Naive thymus-derived CD4-positive, alpha-beta T cell (primary cell): ENCODE measurements at regions not wholly inside any gene's neighbourhood (a gene's known extent, or its start where the extent isn't known, plus 50 kb on each side); places are given as distances from the start of the nearest gene placed in this dataset.

Source experiments
- ATAC-seq: fragments of 150-1000 bp; cut with Tn5 transposase; 2 replicates; pipeline ENCODE4 v1.10.0; 2021; ENCODE audit warnings: mild to moderate bottlenecking, moderate library complexity
- CTCF ChIA-PET: fragments of 350-600 bp; sonication (Branson Sonifier 250); formaldehyde crosslinking; loops from one replicate; lab custom pipeline; 2021; ENCODE audit warnings: antibody characterized with exemption; lab: Charles Lee
- POLR2A ChIA-PET: fragments of 350-600 bp; sonication (Branson Sonifier 250); formaldehyde crosslinking; loops from one replicate; lab custom pipeline; 2021; ENCODE audit warnings: antibody characterized with exemption, inconsistent platforms; lab: Charles Lee
- DNase-seq, 9 donors: peaks; one replicate each; pipeline versions ENCODE4 v3.0.0 to v3.0.0-alpha.2; 2020 to 2022; ENCODE audit warnings: mixed read lengths in 1 of 9
- H3K27ac ChIP-seq: one replicate; pipeline ENCODE4 v1.7.0; 2013; ENCODE audit warnings: mild to moderate bottlenecking, low read depth, low read length, moderate library complexity
- H3K27me3 ChIP-seq, 2 donors: one replicate each; pipeline ENCODE4 v1.7.0; 2013; ENCODE audit warnings: low read length in 2 of 2, mild to moderate bottlenecking in 2 of 2, moderate library complexity in 2 of 2; ENCODE audit not compliant: control insufficient read depth in 2 of 2, insufficient read depth in 2 of 2
- H3K36me3 ChIP-seq, 3 experiments: 1 replicate in 2 of 3; 2 replicates in 1 of 3; pipeline ENCODE4 v1.7.0; 2013; ENCODE audit warnings: low read length in 3 of 3, mild to moderate bottlenecking in 3 of 3, moderate library complexity in 1 of 3; ENCODE audit not compliant: insufficient read depth in 3 of 3, control insufficient read depth in 2 of 3
- H3K4me1 ChIP-seq, 2 donors: one replicate each; pipeline ENCODE4 v1.7.0; 2013; ENCODE audit warnings: low read length in 2 of 2, mild to moderate bottlenecking in 2 of 2, moderate library complexity in 1 of 2; ENCODE audit not compliant: control insufficient read depth in 2 of 2, insufficient read depth in 2 of 2
- H3K4me3 ChIP-seq: 2 replicates; pipeline ENCODE4 v1.7.0; 2013; ENCODE audit warnings: mild to moderate bottlenecking, low read length
- H3K9me3 ChIP-seq, 3 experiments: 1 replicate in 2 of 3; 2 replicates in 1 of 3; pipeline ENCODE4 v1.7.0; 2013; ENCODE audit warnings: low read length in 3 of 3; ENCODE audit not compliant: control insufficient read depth in 2 of 3
- H3K27ac Mint-ChIP-seq, 9 donors: one replicate each; pipeline ENCODE4 v1.8.0; 2020 to 2022; ENCODE audit warnings: mixed read lengths in 9 of 9, mild to moderate bottlenecking in 8 of 9, moderate library complexity in 5 of 9, inconsistent platforms in 2 of 9
- H3K27me3 Mint-ChIP-seq, 5 donors: one replicate each; pipeline ENCODE4 v1.8.0; 2021 to 2022; ENCODE audit warnings: mixed read lengths in 5 of 5, mild to moderate bottlenecking in 1 of 5
- H3K36me3 Mint-ChIP-seq, 5 donors: one replicate each; pipeline ENCODE4 v1.8.0; 2020 to 2022; ENCODE audit warnings: mixed read lengths in 5 of 5, mild to moderate bottlenecking in 3 of 5, inconsistent platforms in 1 of 5
- H3K4me1 Mint-ChIP-seq, 7 donors: one replicate each; pipeline ENCODE4 v1.8.0; 2020 to 2022; ENCODE audit warnings: mixed read lengths in 7 of 7, mild to moderate bottlenecking in 3 of 7, inconsistent platforms in 1 of 7
- H3K4me3 Mint-ChIP-seq, 10 donors: one replicate each; pipeline ENCODE4 v1.8.0; 2020 to 2022; ENCODE audit warnings: mild to moderate bottlenecking in 10 of 10, mixed read lengths in 10 of 10, moderate library complexity in 6 of 10, inconsistent platforms in 2 of 10
- H3K9me3 Mint-ChIP-seq, 11 donors: one replicate each; pipeline ENCODE4 v1.8.0; 2020 to 2022; ENCODE audit warnings: mixed read lengths in 11 of 11, mild to moderate bottlenecking in 4 of 11, inconsistent platforms in 1 of 11, moderate library complexity in 1 of 11
- intact Hi-C, 2 donors: fragments of 100-400 bp; cut with micrococcal nuclease; formaldehyde crosslinking; loops; one replicate each; pipeline ENCODE4 v1.15.1; 2023

DNA sequence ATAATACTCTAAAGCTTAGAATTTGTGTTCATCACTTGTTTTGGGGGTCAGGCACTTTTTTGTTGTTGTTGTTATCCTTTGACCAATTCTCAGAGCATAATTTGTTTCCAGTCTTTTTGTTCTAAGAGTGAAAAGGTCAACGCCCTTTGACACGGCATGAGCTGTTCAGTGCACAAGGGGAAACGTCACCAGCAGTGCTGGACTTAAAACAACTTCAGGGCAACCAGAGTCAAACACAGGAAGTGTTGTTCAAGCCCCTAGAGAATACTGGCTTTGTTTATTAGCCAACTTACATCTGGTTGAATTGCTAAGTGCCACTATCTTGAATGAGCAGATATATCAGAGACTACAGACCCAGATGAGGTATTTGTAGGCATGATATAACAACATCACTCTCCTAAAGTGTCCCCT is 368.9 kb downstream of the TMEM161B start:
- Mint-ChIP-seq H3K4me3 (no peak overlapping the region), H3K4me1 (no peaks in the 10 kb centered on the region), H3K9me3 (peaks cover 0 to 7% (median 0%) of the 10 kb centered on the region in 11 donors), H3K36me3 (no peaks in the 10 kb centered on the region), H3K27ac (no peak overlapping the region), H3K27me3 (peaks cover 0 to 7% (median 0%) of the 10 kb centered on the region in 5 donors)
- no peak for ATAC-seq
- H3K4me1 ChIP-seq: no peaks in the 10 kb centered on the region
- intact Hi-C loops: no loop called here
- no peak overlapping the region for H3K27ac ChIP-seq
- POLR2A ChIA-PET: no interaction called here
- H3K9me3 ChIP-seq: no peaks in the 10 kb centered on the region
- CTCF ChIA-PET: no interaction called here
- DNase-seq: no peak
- H3K36me3 ChIP-seq: no peaks in the 10 kb centered on the region
- H3K27me3 ChIP-seq: no peaks in the 10 kb centered on the region
- no peak overlapping the region for H3K4me3 ChIP-seq

- no peak for DNase-seq
- Histone ChIP-seq H3K4me3 (no peak overlapping the region), H3K9me3 (no peaks in the 10 kb centered on the region), H3K27me3 (no peaks in the 10 kb centered on the region), H3K27ac (no peak overlapping the region), H3K36me3 (no peaks in the 10 kb centered on the region), H3K4me1 (no peaks in the 10 kb centered on the region)
- Mint-ChIP-seq H3K27ac (no peak overlapping the region), H3K4me1 (no peaks in the 10 kb centered on the region), H3K27me3 (peaks cover 0 to 7% (median 0%) of the 10 kb centered on the region in 5 donors), H3K4me3 (no peak overlapping the region), H3K9me3 (peaks cover 0 to 8% (median 0%) of the 10 kb centered on the region in 11 donors), H3K36me3 (no peaks in the 10 kb centered on the region)
- ATAC-seq: no peak
- CTCF ChIA-PET: no interaction called here
- intact Hi-C loops: no loop called here
- POLR2A ChIA-PET: no interaction called here
Observed at GRCh38 chr5:87899208-87899661, 369.4 kb downstream of the TMEM161B start.

DNA sequence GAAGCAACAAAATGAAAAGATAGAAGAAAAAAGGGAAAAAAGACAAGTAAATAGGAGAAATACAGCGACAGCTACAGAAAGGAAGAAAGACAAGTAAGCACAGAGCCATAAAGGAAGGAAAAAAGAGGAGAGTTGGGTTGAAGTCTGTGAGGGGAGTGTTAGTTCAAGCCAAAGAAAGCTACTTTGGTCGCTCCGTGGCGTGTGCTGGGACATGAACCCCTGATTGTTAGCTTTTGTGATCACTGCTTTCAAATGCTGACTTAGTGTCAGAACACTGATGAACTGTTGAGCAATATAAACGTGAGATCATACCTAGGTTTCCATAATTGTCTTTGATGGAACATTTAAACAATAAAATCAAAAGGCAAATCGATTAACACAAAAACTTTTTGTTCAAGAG is 370.1 kb downstream of the TMEM161B start:
- DNase-seq (no peak), ATAC-seq (no peak)
- Histone ChIP-seq H3K27ac (no peak overlapping the region), H3K9me3 (no peaks in the 10 kb centered on the region), H3K4me1 (no peaks in the 10 kb centered on the region), H3K36me3 (no peaks in the 10 kb centered on the region), H3K27me3 (no peaks in the 10 kb centered on the region), H3K4me3 (no peak overlapping the region)
- ChIA-PET CTCF (no interaction called here), POLR2A (no interaction called here)
- Mint-ChIP-seq H3K36me3 (no peaks in the 10 kb centered on the region), H3K4me3 (no peak overlapping the region), H3K4me1 (no peaks in the 10 kb centered on the region), H3K9me3 (peaks cover 0 to 14% (median 3%) of the 10 kb centered on the region in 11 donors), H3K27ac (no peak overlapping the region), H3K27me3 (peaks cover 0 to 11% (median 0%) of the 10 kb centered on the region in 5 donors)
- intact Hi-C loops: no loop called here

DNA sequence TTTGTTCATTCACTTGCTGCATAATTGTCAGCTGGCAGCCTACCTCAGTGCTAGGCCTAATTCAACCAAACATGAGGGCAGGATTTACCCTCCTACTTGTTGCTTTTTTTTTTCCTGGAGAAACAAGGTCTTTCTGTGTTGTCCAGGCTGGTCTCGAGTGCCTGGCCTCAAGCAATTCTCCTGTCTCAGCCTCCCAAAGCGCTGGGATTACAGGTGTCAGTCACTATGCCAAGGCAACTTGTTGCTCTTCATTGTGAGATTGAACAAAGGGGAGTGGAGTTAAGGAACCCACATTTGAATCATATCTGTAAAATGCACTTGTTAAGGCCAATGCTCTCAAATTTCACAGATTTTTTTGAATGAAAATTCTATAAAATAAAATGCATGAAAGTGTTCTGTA is 380.5 kb downstream of the TMEM161B start:
- no peak for ATAC-seq
- intact Hi-C loops: no loop called here
- no peak overlapping the region for H3K4me3 ChIP-seq
- no peak for DNase-seq
- H3K9me3 ChIP-seq: no peaks in the 10 kb centered on the region
- Mint-ChIP-seq H3K36me3 (no peaks in the 10 kb centered on the region), H3K27me3 (peaks cover 0 to 5% (median 0%) of the 10 kb centered on the region in 5 donors), H3K4me3 (no peak overlapping the region), H3K9me3 (peaks cover 0 to 6% (median 0%) of the 10 kb centered on the region in 11 donors), H3K27ac (no peak overlapping the region), H3K4me1 (no peaks in the 10 kb centered on the region)
- ChIA-PET CTCF (no interaction called here), POLR2A (no interaction called here)
- H3K36me3 ChIP-seq: no peaks in the 10 kb centered on the region
- H3K4me1 ChIP-seq: no peaks in the 10 kb centered on the region
- no peak overlapping the region for H3K27ac ChIP-seq
- H3K27me3 ChIP-seq: peaks cover 0 to 3% of the 10 kb centered on the region in 2 donors

GRCh38 chr5:87887247-87887646 is 381.4 kb downstream of the TMEM161B start:
- Mint-ChIP-seq H3K27ac (no peak overlapping the region), H3K36me3 (no peaks in the 10 kb centered on the region), H3K4me3 (no peak overlapping the region), H3K4me1 (no peaks in the 10 kb centered on the region), H3K27me3 (peaks cover 0 to 5% (median 0%) of the 10 kb centered on the region in 5 donors), H3K9me3 (peaks cover 0 to 8% (median 3%) of the 10 kb centered on the region in 11 donors)
- no peaks in the 10 kb centered on the region for H3K4me1 ChIP-seq
- ChIA-PET POLR2A (no interaction called here), CTCF (no interaction called here)
- H3K27ac ChIP-seq: no peak overlapping the region
- no peak for ATAC-seq
- no peaks in the 10 kb centered on the region for H3K9me3 ChIP-seq
- H3K4me3 ChIP-seq: no peak overlapping the region
- intact Hi-C loops: no loop called here
- no peaks in the 10 kb centered on the region for H3K36me3 ChIP-seq
- no peak for DNase-seq
- peaks cover 0 to 3% of the 10 kb centered on the region in 2 donors for H3K27me3 ChIP-seq

DNA sequence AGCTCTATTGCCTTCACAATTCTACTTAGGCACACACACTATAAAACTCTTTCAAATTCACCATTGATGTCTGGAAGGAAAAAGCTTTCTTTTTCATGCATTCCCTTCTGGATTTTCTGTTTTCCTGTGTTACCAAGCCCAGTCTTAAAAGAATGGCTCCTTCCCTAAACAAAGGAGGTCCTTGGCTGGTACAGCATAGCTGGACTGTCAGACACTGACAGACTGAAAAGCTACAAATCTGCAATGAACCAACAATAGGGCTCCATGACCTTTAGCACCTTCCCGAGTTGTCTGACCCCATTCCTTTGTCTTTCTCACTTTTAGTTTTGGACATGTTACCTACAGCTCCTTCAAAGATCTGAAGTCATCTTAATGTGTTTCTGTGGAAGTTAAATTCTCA is 382.5 kb downstream of the TMEM161B start:
- CTCF ChIA-PET: no interaction called here

GRCh38 chr5:87885758-87886157 is 382.9 kb downstream of the TMEM161B start:
- Histone ChIP-seq H3K9me3 (no peaks in the 10 kb centered on the region), H3K27ac (no peak overlapping the region), H3K36me3 (no peaks in the 10 kb centered on the region), H3K4me1 (no peaks in the 10 kb centered on the region), H3K4me3 (no peak overlapping the region), H3K27me3 (peaks cover 0 to under 1% of the 10 kb centered on the region in 2 donors)
- POLR2A ChIA-PET: no interaction called here
- Mint-ChIP-seq H3K4me1 (no peaks in the 10 kb centered on the region), H3K27me3 (peaks cover 0 to 5% (median 0%) of the 10 kb centered on the region in 5 donors), H3K27ac (no peak overlapping the region), H3K4me3 (no peak overlapping the region), H3K36me3 (no peaks in the 10 kb centered on the region), H3K9me3 (peaks cover 0 to 16% (median 7%) of the 10 kb centered on the region in 11 donors)
- DNase-seq: no peak
- no peak for ATAC-seq
- CTCF ChIA-PET: no interaction called here
- intact Hi-C loops: no loop called here

More for the DNA sequence above, 382.5 kb downstream of the TMEM161B start:
- intact Hi-C loops: no loop called here
- Histone ChIP-seq H3K4me1 (no peaks in the 10 kb centered on the region), H3K9me3 (no peaks in the 10 kb centered on the region), H3K4me3 (no peak overlapping the region), H3K27me3 (peaks cover 0 to 3% of the 10 kb centered on the region in 2 donors), H3K27ac (no peak overlapping the region), H3K36me3 (no peaks in the 10 kb centered on the region)
- no peak for ATAC-seq
- Mint-ChIP-seq H3K4me1 (no peaks in the 10 kb centered on the region), H3K4me3 (no peak overlapping the region), H3K9me3 (peaks cover 0 to 14% (median 7%) of the 10 kb centered on the region in 11 donors), H3K27ac (no peak overlapping the region), H3K27me3 (peaks cover 0 to 5% (median 0%) of the 10 kb centered on the region in 5 donors), H3K36me3 (no peaks in the 10 kb centered on the region)
- POLR2A ChIA-PET: no interaction called here
- DNase-seq: no peak
